GM18519 (cell line): ENCODE measurements at regions not wholly inside any gene's neighbourhood (a gene's known extent, or its start where the extent isn't known, plus 50 kb on each side); places are given as distances from the start of the nearest gene placed in this dataset.
"Not testable (repeated sequence)": the region's sequence is repeated elsewhere in the genome, so short reads cannot be mapped to it uniquely, and the experiment has no call there.

Experiments
- ATAC-seq: cut with Tn5 transposase; IDR thresholded peaks from one replicate; pipeline ENCODE4 v1.9.1; 2021; ENCODE audit warnings: mild to moderate bottlenecking, moderate library complexity; ENCODE audit not compliant: unreplicated experiment, low FRiP score

DNA sequence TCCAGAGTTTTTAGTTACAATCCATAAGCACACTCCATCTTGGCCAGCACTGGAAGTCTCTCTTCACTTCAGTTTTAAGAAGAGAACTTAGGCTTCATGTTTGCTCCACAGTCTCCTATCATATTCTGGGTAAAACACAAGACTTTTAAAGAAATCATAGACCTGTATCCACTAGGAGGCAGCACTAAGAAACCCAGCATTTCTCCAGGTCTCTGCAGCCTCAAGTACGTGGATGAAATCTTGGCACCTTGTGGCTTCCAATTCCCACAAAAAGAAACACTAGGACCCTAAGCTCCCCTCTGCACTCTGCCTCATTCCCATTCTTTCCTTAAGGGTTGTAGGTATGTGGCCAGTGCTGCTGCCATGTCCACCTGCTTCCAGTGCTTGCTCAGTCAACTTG lies 367.3 kb upstream of the CASK start:
- no peak for ATAC-seq

DNA sequence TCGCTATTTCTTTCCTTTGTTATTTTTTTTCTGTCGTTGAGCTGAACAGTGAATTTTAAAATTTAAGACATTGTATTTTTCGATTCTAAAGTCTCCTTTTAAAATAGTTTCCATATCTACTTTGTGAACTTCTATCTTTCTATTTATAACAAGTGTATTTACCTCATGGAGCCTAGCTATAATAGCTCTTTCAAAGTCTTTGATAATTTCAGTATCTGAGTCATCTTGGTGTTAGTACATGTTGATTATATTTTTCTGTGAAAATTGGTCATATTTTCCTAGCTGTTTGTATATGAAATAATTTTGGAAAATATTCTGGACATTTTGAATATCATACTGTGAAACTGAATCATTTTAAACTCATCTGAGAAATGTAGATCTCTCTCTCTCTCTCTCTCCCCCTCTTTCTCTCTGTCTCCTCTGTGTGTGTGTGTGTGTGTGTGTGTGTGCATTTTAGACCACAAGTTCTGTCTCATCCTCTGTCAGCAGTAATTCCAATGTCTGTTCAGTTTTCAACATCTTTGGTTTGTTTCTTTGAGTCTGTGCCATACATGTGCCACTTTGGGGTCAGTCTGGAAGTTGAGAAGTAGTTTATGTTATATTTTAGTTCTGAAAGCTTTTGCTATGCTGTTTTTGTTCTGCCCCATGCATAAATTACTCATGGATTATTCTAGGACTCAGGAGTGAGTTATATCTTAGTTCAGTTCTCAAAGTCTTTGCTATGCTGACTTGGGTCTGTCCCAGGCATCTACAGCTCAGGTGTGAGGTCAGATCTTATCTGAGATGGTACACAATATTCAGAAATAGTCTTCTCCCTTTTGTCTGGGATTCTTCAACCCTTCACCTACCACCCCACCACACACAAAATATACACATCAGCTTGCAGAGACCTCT lies 366.4 kb upstream of the CASK start:
- no peak for ATAC-seq

DNA sequence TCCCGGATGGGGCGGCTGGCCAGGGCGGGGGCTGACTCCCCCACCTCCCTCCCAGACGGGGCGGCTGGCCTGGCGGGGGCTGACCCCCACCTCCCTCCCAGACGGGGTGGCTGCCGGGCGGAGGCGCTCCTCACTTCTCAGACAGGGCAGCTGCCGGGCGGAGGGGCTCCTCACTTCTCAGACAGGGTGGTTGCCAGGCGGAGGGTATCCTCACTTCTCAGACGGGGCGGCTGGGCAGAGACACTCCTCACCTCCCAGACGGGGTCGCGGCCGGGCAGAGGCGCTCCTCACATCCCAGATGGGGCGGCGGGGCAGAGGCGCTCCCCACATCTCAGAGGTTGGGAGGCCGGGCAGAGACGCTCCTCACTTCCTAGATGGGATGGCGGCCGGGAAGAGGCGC lies 362.3 kb upstream of the CASK start:
- ATAC-seq: not testable (repeated sequence)

DNA sequence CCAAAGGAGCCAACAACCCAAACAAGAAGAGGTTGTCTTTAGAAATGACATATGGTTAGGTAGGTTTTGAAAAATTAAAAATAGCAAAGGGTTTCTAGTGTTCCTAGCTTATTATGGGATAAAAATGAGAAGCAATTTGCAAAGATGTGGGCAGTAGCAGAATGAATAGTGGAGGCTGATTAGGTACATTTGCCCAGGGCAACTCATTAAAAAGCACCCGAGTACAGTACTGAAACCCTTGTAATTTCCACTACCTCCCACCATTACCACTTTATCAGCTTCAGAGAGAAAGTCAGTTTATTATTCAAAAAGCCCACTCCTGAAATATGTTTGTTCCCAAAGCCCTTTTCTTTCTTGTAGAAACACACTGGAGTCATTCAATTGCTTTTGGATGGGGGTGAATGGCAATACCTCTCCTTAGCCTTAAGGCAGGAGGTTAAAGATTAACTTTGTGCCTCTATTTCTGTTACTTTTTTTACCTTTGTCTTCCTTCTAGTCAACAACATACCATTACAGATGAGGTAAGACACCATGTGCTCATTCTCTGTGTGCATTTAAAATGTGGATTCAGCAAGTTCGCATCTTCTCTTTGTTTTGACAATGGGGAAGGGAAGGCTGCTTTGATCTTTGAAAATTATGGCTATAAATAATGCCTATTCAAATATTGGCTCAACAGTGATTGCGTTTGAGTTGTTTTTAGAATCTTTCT lies 353.8 kb upstream of the CASK start:
- ATAC-seq: no peak

DNA sequence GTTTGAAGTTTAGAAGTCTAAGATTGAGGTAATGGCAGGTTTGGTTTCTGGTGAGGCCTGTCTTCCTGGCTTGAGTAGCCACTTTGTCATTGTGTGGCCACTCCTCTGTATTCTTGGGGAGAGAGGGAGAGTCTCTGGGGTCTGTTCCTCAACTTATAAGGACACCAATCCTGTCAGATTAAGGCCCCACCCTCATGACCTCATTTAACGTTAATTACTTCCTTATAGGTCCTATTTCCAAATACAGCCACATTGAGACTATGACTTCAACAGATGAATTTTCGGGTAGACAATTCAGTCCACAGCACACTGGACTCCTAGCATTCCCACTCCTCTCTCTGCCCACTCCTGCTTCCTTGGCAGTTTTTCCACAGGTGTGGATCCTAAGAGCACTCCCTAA lies 350.8 kb upstream of the CASK start:
- no peak for ATAC-seq

DNA sequence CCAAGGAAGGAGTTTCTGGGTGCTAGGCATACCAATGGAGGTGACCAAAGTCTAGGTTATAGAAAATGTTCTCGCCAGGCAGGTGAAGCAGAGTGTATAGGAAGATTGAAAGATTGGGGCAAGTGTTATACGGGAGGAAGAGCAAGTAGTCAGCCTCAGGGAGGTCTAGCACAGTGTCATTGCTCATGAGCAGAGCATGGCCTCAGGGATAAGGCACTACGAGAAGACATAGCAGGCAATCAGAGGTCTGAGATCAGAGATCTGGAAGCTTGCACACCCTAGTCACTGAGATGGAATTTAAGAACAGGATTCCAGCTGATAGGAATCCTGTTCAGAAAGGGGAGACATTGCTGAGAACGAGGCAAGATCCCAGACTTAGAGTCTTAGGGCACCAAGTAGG lies 350.0 kb upstream of the CASK start:
- no peak for ATAC-seq

DNA sequence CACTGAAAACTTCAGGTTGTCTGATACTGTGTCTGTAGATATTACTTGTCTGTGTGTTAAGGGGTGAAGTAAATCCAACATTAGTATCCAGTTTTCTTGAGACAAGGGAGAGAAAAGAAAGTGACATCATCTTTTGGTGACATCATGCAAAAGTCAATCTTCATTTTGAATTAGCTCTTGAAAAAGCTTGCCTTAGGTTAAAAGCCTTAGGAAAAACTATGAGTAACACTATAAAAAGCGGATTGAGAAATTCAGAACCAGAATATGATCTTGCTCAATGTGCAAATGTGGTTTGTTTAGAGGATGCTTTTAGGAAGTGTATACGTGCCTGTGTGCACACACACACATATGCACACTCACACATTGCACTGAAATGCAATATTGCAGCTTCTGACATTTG lies 345.8 kb upstream of the CASK start:
- no peak for ATAC-seq

DNA sequence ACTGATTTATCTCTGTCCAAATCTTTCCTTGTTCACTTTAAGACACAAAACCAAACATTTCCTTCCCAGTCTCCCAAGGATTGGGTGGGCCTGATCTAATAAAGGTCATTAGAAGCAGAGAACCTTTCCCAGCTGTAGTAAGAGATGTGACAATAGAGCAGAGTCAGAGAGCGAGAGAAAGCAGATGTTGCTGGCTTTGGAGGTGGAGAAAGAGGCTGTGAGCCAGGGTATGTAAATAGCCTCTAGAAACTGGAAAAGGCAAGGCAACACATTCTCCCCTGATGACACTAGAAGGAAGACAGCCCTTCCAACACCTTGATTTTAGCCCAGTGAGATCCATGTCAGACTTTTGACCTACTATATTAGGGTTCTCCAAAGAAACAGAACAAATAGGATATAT lies 337.5 kb upstream of the CASK start:
- no peak for ATAC-seq

DNA sequence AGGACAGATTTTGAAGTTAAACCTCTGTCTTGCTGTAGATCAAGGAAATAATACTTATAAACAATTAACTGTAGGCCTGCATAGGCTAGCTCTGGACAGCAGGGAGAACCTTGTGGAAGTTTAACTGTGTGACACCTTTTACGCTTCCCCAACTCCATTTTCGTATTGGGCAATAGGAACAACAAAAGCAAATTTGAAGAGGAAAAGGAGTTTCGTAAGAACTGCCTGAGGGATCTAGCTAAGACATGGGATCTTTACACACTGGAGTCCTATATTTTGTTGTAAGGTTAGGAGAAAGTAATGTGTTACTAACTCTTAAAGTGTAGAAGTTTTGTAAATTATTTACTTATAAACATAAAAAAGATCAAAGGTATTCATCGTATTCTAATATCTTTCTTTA lies 324.9 kb upstream of the CASK start:
- ATAC-seq: no peak

DNA sequence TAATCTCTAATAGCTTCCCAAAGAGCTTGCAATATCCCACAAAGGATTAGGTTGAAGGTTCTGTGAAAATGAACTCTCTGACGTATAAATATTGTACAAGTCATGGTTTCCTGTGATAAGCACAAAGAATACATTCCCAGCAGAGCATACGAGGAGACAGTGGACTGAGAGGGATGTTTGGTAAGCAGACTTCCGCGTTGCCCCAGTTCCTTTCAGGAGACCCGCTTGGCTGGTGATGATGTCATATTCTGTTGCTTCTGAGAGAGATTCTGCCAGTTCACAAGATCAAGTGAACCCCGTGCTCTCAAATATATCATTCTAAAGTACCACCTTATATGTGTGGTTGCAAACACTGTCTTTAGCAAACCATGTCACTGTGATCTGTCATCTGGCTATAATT lies 323.9 kb upstream of the CASK start:
- no peak for ATAC-seq

DNA sequence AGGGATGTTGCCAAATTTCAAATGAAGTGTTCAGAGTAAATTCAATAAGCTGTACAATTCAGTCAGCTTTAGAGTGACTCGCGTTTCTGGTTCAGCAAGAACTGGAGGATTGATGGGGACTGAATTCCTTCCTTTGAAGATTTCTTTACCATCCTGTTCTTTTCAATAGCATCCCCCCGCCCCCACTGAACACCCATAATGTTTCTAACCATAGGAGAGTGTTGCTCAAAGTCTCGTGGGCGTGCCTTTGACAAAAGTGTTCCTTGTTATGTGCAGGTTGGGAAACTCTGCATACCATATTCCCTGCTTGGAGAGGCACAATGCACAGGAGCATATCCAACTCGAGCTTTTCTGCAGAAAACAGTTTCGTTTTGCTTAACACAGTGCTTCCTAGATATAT lies 323.5 kb upstream of the CASK start:
- ATAC-seq: no peak

DNA sequence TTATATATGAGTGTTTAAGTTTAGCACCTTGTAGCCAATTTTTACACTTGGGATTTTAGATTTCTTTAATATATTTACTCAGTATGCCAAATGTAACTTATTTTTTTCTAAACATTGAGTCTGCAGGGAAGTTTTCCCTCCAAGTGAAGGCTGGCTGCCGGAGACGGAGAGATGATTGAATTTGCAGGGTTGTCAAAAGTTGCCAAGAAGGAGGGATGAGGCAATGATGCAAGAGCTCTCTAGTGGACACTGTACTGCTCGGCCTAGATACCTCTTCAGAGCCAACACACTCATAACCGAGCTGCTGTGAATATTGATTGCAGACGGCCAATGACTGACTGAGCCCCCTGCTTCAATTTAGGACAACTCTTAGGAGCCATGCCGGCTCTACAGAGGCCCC lies 318.6 kb upstream of the CASK start:
- ATAC-seq: no peak

DNA sequence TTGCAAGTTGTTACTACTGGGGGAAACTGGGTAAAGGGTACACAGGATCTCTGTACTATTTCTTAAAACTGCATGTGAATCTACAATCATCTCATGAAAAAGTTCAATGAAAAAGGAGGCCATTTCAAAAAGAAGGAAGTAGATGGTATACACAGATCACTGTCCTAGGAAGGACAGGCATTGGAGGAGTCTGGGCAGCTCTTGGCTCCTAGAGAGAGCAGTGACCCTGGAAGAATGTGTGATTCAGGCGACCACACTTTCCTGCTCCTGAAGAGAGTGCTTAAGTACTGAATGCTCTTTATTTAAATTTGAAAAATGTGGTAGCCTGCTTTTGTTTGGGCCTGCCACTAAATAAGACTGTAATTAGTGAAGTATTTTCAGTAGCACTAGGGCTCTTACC lies 318.1 kb upstream of the CASK start:
- ATAC-seq: no peak

DNA sequence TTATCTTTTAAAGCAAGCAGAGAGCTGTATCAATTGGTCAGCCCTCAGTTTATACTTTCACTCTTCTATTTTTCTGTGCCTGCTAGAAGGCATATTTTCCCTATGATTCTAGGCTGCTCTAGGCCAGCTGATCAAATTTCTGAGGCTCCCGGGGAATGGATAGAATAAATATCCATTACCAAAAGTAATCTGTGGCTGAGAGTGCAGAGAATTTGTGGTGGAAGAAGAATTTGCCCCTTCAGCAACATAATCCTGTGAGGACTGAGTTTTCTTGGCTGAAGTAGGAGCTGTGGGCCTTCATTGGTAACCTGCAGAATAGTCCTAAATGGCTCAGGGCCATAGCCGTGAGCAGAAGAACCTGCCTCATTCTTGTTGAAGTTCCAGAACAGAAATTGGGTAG lies 314.6 kb upstream of the CASK start:
- no peak for ATAC-seq

DNA sequence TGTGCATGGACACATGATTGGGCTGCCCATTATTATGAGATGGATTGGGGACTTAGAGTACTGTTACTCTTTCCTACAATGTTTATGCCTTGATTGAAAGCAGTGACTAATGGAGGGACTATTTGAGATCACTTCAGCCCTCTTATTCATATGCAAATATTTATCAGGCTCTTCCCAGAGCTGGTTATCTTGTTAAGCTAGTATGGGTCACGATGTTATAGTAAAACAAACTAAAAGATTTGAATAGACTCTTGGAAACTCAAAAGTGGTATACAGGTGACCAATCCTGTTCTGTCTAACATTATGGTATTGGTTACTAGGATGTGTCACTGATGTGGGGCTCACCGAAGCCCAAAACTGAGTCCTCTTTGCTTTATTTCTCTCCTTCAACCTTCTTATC lies 306.2 kb upstream of the CASK start:
- no peak for ATAC-seq

DNA sequence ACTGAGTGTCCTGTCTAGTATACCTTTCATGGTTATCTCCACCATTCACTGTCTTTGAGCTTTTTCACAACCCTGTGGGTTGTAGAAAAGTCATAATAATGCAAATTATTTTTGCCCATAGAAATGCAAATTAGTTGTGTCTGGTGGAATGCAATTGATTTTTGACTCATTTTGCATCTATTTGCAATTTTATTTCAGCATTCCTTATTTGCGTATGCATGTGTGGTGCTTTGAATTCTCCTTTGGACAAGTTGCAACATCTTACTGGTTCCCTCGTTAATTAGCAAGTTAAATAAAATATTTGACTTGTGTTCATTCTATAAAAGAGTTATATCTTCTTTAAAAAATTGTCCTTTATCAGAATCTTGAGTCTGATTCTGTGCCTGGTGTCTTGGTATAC lies 297.3 kb upstream of the CASK start:
- no peak for ATAC-seq

DNA sequence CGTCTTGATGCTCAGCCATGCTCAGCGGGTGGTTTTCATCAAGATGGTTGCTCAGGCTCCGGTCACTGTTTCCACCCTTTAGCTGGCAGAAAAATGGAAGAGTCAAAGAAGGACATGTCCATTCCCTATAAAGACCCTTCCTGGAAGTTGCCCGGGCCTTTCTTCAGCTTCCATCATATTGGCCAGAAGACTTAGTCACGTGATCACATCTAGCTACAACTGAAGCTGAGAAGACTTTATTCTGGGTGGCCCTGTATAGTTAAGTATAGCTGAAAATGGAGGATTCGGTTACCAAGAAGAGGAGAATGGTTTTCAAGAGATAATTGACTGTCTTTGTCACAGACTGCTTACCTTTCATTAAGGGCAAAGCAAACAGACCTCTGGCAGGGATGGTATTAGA lies 296.7 kb upstream of the CASK start:
- no peak for ATAC-seq

DNA sequence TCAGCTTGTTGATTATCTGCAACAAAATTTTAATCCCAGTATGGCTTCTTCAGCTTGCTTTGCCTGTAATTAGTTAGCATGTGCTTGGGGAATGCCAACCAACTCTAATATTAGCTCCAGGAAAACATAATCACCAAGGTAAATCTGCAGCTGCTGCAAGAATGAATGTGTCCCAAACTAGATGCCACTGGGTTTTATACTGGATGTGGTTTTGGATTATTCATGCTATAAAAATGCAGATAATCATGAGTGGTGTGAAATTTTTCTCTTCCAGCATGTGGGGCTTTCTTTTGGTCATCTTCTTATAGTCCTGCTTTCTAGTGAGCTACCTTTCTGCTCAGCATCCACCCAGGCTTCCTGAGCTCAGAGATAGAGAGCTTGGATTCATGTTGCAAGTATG lies 295.9 kb upstream of the CASK start:
- no peak for ATAC-seq

DNA sequence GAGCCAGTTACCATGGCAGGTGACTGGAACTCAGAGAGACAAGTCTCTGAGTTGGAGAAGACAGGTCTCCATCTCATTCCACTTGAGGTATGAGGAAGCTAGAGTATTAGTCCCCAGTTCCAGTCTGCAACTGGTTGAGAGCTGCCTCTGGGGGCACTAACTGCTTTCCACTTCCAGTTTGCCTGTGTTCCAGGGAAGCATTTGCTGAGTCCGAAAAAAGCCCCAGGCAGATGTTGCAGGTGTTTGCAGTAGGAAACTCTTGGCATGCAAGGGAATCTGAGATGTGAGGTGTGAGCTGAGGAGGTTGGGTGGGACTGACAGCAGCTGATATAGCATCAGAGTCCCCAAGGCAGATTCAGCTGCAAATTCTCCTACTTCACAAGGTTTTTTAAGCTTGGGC lies 272.2 kb upstream of the CASK start:
- ATAC-seq: no peak

DNA sequence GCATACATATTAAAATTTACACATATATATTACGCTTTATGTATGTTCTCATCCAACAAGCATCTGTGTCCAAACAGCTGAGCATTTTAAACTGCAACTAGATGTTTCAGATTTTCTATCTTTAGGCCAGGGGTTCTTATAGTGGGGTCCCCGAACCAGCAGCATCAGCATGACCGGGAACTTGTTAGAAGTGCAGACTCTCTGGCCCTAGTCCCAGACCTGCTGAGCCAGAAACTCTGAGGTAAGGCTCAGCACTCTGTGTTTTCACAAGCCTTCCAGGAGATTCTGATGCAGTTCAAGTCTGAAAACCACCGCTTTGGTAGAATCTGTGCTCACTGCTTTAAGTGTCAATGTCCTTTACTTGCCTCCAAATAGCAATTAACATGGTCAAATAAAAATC lies 266.2 kb upstream of the CASK start:
- ATAC-seq: no peak

DNA sequence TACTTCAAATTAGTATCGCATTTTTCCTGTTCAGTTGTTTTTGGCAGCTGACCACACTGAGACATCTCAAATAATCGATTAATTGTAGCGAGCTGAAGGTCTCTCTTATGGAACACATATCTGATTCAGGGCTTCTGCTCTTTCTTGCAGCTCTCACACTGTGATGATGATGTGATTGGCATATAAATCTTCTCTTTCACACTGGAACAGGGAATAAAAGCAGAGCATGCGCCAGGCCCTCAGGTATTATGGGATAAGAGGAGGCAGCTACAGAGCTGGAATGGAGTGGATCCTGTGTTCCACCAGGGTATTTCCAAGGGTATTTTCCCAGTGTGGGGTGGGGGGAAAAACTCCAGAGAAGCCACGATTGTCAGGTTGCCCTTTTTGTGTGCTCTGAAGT lies 265.4 kb upstream of the CASK start:
- no peak for ATAC-seq

DNA sequence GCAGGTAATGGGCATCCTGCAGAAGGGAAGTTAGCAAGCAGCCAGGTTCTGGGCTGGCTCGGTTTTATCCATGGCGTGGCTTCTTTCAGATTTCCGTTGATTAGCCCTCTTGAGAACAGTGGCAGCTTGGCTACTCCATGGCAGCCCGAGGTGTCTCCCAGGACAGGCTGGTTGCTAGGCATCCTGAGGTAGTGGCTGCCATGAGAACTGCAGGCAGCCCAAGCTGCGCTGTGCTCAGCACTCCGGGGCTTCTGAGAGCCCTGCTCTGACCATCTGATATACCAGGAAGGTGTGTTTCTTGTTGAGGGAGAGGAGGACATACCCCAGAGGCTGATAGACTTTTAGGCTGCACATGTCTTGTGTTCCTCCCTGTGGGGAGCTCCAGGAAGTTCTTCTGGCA lies 253.4 kb upstream of the CASK start:
- no peak for ATAC-seq
